Endothelial cell of hepatic sinusoid (primary cell): ENCODE measurements at regions not wholly inside any gene's neighbourhood (a gene's known extent, or its start where the extent isn't known, plus 50 kb on each side); places are given as distances from the start of the nearest gene placed in this dataset.

Experiments
- in situ Hi-C: cut with HindIII; loops from 2 replicates; pipeline ENCODE4 v1.10.0; 2017; ENCODE audit warnings: low sequenced_read_pairs

DNA sequence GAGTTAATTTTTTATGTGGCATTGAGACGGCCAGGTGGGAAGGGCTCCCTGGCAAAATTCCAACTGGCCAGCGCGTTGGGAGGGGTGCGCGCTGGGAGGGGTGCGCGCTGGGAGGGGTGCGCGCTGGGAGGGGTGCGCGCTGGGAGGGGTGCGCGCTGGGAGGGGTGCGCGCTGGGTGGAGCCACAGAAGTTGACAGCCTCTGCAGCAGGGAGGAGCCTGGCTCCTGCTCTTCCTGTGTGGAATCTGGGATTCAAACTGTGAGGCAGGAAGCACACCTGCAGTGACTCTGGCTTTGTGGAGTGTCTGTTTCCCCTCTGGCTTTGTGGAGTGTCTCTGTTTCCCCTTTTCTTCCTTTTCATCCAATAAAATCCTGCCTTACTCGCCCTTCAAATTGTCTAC, 147.9 kb upstream of the CBLN2 start:
- in situ Hi-C loops = no loop called here

DNA sequence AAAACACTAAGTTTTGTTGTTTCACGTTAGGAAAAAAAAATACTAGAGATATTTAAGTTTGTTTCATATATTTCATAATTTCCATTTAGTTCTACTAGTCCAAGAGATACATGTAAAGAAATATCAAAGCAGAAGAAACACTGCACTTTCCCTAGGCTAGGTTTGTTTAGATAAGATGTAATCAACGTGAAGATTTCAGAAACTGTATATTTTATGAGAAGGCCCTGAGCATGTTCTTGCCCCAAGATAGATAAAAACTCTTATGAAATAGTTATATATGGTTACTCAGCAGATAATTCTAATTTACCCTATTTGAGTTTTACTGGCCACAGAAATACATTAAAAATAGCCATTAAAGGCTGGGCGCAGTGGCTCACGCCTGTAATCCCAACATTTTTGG, 143.6 kb upstream of the CBLN2 start:
- in situ Hi-C loops = no loop called here

DNA sequence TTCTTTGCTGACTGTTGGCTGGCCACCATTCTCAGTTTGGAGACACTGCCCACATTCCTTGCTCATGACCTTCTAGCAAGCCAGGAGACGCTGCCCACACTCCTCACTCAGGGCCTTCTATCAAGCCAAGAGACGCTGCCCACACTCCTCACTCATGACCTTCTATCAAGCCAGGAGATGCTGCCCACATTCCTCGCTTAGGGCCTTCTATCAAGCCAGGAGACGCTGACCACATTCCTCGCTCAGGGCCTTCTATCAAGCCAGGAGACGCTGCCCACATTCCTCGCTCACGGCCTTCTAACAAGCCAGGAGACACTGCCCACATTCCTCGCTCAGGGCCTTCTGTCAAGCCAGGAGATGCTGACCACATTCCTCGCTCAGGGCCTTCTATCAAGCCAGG, 131.3 kb upstream of the CBLN2 start:
- in situ Hi-C loops = no loop called here

DNA sequence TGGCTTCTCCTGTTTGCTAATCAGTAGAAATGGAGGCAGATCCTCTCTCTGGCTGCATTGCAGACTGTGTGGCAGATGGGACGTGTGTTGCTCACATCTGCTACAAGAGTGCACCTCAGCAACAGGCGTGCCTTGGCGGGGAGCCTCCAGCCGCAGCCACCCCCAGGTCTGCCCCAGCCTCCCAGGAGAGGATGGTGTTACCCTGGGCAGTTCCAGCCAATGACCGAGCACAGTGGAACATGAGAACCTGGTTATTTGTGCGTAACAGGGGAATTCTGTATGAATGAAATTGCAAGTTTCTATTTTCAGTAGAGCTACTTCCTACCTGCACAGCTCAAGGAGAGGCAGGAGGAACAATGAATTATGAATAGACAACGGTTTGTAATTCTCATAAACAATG, 130.6 kb upstream of the CBLN2 start:
- in situ Hi-C loops = no loop called here

DNA sequence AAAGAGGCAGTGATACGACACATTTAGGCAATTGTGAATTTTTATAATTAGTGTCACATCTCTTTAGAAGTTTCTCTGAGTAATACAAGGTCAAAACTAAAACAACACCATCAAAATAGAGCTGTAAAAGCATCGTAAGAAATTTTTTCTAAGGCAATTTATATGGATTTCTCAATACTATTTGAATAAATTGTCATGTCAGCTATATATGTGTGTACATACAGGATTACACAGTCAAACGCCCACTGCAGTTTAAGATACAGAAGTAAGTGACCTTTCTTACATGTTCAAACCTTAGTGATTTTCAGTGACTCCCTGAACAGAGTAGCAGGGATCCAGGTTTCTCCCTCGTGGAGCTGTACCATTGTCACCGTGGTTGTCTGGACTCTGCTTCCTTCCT, 129.1 kb upstream of the CBLN2 start:
- in situ Hi-C loops = no loop called here

DNA sequence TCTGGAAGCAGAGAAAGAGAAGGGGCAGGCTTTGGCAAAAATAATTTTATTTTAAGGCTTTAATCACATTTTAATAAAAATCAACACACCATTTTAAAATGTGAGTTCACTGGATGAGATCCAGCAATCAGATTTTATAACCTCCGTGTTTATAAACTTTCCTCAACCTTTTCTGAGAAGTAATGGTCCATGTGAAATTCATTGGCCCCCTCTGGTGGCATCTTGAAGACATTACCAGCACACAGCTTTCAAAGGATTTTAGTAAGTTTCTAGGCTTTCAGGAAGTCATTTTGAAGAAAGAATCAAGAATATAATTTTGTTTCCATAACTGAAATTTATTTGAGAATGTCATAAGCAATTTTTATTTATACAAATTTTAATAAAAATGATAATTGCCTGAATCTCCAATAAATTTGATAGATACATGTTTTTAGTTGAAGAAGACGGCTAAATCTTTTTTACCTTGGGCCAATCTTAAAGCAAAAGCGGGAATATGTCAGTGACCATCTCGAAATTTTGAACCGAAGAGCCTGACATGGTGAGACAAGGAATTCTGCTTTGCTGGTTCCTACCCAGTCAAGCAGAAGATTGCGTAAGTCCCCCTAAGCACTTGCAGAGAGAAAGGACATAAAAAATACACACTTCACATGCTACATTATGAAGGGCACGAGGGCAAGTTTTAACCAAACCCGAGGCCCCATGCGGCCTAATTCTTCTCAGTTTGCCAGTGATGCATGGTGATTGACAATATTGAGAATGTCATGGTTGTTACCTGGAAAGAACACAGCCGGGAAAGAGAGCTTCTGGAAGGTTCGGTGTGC, 128.4 kb upstream of the CBLN2 start:
- in situ Hi-C loops = no loop called here

DNA sequence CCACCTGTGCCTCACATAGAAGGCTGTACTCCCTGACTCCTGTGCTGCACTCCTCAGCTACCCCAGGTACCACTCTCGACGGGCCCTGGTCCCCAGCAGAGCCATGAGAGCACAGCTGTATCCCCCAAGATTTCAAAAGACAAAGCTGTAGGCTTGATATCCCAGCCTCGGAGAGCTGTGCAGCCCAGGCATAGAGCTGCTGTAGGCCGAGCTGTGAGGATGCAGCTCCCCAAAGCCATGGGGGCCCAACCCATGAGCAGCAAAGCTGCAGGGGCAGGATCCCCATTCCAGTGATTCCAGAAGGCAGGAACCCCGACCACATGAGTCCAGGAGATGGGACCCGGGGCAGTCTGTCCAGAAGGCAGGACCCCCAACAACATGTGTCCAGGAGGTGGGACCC, 123.8 kb upstream of the CBLN2 start:
- in situ Hi-C loops = no loop called here

DNA sequence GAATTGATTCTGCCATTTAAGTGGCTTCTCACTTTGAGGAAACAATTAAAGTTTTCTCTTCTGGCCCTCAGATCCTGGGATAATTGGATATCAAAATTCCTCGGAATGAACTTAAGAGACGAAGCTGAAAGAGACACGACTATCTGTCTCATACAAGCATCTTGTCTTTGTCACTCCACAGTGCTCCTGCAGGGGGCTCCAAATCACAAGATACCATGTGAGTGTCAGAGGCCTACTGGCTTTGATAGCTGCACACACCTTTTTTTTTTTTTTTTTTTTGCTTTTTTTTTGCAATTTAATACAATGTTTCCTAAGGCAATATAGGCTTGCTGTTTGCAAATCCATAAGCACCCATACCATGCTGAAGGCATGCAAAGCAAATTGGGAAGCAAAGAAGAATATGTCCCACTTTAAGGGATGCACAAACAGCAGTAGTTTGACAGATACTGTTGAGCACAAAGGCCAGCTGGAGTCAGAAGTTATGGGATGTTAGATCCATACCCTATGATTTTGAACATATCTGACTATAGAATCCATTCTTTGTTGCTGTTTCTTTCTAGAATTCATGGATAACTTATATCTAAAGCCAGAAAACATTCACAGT, 109.0 kb upstream of the CBLN2 start:
- in situ Hi-C loops = no loop called here

DNA sequence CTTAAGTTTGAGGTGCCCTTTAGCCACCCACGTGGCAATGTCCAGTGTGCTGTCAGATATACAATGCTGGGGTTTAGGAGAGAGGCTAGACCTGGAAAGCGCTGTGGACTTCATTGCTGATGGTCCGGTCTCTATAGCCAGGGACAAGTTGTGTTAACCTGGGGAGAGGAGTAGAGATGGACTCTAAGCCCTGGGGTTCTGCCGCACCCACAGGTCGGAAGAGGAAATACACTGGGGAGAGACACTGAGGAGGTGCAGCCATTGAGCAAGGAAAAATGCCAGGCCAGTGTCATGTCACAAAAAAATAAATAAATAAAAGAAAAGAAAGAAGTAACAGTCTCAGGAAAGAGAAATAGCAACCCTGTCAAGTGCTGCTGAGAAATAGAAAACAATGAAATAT, 106.9 kb upstream of the CBLN2 start:
- in situ Hi-C loops = no loop called here

DNA sequence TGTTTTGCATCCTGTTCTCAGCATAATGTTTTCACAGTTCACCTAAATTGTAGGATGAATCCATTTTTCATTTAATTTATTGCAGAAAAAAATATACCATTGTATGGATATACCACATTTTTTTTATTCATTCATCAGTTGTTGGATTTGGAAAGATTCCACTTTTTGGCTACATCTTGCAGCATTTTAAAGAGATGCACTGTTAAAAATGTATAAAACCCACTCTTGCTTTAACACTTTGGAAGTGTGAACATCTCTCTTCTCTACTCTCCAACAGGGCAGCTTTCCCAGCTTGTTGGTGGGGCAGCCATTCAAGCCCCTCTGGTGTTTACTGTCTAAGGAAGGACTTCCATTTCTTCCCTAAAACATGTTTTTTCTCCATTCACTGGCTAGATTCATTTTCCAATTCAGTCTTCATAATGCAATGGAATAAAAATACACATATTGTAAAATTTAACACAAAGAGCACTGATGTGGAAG, 104.4 kb upstream of the CBLN2 start:
- in situ Hi-C loops = loop anchor here (5.0 kb wide), 1 partner anchor 66 kb away; no protein-coding TSS in a partner anchor

DNA sequence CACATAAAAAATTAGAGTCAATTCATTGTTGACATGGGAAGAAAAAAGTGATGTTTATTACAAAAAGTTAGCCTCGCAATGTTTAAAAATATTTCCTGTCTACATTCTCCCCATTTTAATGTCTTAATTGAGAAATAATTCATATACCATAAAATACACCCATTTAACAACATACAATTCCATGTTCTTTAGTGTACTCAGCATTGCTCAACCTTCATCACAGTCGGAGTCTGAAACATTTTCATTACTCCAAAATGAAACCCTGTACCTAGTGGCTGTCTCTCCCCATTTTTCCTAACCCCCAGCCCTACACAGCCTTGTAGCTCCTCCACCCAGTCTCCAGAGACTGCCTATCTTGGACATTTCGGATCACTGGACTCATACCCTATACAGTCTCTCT, 103.9 kb upstream of the CBLN2 start:
- in situ Hi-C loops = loop anchor here (5.0 kb wide), 1 partner anchor 66 kb away; no protein-coding TSS in a partner anchor

DNA sequence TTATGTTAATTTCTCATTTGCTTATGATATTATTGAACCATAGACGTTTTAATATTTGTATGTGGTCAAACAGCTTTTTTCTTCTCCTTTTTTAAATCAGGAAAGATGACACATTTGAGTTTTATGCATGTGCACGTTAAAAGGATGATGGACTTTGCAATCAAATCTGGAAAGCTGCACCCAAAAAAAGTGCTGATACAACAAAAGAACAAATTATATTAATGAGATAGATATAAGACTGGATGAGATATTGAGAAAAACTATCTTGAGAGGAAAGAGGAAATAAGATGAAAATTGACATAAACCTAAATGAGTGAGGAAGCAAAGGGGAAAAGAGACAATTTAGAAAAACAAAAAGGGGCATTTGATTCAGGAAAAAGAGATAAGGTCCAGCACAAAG, 96.4 kb upstream of the CBLN2 start:
- in situ Hi-C loops = no loop called here

DNA sequence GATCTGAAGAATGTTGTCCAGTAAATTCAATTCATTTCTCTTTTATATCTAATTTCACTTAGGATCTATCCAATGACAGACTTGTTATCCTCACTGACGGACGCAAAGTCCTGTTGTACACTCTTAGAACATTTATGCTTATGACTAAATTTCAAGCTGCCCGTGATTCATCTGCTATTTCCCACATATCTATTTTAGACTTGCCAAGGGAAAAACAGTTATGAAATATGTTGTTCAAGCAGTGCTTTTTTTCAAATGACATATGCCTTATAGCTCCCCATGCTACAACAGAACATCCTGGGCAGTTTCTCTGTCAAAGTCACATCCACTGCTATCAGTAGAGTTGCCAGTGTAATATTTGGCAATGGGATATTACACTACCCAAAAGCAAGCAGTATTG, 94.2 kb upstream of the CBLN2 start:
- in situ Hi-C loops = no loop called here

DNA sequence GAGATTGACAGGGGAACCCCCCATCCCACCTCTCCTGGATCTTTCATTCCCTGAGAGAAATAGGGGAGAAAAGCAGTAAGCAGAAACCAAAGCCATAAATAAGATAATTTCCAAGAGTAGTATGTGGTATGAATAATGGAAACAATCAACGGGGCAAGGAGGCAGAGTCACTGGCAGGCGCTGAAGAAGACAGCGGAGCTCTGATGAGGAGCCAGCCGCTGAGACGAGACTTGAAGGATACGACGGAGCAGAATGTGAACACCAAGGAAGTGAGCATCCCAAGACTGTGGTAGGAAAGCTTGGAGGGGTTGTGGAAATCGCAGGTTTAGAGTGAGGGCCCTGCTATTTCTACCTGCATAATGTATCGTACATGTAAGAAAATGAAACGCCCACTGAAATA, 93.6 kb upstream of the CBLN2 start:
- in situ Hi-C loops = no loop called here

DNA sequence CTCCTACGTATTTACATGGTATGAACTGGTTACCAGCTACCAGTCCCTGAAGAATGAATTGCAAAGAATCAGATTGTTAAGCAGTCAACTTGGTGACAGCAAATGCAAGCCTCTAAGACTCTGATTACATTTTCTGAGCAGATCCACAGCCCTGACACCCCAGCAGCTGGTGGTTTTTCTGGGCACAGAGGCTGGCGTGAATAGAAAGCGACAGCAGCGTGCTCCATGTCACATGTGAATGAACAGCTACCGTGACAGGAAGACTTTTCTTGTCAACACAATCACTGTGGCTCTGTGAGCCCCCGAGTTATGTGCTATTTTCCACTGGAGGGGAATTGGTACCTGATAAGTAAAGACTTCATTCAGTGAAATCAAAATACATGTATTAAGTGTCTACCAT, 93.2 kb upstream of the CBLN2 start:
- in situ Hi-C loops = no loop called here

DNA sequence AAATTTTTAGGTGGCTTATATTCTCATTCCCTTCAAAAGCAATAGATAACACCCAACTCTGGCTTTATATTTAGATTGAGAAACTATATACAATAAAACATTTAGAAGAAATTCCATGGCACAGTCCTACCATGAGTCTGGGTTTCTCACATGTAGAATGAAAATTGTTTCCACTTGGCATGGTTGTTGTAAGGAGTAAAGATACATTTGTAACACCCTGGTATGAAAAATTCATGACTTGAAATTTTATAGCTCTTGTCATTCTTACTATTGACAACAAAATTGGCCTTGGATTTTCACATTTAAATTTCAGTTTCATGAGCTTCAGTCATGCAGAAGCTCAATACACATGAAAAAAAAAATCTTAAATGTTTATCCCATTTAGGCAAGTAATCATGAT, 92.5 kb upstream of the CBLN2 start:
- in situ Hi-C loops = no loop called here

DNA sequence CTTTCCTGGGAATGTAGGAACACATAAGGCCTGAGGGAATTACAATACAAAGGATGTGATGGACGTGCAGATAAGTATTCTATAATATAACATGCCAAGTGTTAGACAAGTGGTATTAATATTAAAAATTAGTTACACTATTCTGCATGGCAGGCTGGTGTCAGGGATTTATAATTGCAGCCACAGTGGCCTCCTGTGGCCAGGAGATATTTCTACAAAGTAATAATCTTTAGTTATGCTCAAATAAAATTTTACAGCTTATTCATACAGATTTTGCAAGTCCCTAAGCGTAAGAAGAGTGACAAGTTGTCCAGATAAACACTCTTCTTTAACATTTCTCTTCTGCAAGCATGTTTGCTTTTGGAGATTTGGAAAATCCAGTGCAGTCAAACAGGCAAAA, 90.4 kb upstream of the CBLN2 start:
- in situ Hi-C loops = no loop called here

DNA sequence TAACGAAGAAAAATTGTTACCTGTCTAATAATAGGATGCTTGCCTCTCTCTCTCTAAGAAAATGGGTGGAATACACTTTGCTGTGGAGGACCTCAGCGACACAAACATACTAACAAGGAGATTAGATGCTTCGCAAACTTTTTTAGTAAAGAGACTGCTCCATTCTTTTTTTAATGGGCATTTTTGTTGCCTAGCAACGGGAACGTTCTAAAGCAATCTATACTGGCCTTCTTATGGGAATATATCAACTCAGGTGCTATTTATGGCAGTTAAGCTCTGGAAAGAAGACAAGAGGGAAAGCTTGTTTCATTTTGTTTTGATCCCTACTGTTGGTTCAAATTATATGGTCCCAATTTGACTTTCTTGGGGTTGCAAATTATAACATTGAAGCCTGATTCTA, 86.8 kb upstream of the CBLN2 start:
- in situ Hi-C loops = no loop called here

DNA sequence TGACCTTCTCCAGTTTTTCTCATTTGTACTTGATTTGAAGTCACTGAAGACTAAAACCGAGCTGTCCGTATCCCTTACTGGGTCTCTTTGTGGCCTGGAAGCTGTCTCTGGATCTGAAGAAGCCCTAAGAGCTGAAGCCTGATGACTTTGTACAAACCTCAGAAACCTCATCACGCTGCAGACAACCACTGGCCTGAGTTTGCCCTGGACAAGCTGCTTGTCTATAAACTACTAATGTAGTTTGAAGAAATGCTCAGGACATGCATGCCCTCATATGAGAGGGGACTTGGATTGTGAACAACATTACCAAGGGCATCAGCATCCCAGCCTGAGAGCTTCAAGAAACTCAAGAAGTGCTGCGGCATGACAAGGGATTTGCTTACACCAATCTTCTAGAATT, 79.3 kb upstream of the CBLN2 start:
- in situ Hi-C loops = no loop called here

DNA sequence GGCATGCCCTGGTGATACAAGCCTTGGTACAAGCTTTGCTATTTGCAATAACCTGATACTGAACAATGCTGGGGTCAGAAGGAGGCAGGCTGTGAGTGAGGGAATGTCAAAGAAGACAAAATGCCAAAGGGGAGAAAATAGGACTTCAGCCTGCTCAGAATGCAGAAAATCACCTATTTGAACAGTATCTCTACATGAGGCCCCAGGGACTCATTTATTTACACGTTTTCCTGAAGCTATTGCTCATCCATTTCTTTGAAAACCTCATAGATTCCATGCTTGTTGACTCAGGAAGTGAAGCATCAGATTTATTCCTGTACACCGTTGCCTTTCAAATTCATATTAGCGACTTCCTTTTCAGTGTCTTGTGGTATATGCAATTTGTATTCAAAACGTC, 69.4 kb upstream of the CBLN2 start:
- in situ Hi-C loops = no loop called here

DNA sequence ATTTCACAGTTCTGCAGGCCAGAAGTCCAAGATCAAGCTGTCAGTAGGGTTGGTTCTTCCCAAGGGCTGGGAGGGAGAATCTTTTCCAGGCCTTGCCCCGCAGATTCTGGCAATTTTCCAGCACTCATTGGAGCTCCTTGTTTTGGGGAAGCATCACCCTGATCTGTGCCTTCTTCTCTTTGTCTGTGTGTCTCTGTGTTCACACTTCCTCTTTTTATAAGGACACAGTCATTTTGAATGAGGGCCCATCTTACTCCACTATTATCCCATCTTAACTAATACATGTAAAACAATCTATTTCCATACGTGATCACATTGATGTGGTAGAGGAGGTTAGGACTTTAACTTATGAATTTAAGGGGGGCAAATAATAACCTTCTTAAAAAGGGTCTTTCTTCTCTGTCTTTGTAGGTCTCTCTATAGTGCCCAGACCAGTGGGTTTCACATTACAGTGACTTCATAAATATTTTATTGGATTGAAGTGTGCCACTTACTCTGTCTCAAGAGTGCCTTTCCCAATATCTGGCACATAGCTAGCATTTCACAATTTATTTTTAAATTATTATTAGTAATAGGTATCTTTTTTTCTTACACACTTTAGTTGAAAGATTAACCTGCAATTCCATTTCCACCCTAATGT, 68.9 kb upstream of the CBLN2 start:
- in situ Hi-C loops = no loop called here

DNA sequence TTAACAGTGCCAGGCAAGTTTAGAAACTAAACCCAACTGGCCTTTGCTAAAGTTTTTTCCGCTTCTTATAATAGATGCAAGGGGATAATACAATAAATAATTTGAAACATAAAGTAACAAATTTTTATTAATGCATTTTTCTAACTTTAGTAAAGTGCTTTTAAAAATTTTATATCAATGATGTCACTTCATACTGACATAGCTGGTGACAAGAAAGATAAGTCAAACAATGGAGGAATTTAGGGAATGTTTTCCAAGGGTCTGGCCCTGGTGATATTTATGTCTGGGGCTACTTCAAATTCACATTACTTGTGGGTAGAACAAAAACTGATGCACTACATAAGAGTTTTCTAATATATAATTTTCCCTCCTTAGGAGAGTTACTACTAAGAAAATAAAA, 61.2 kb upstream of the CBLN2 start:
- in situ Hi-C loops = no loop called here
